ENCODE measurements at regions not wholly inside any gene's neighbourhood (a gene's known extent, or its start where the extent isn't known, plus 50 kb on each side); places are given as distances from the start of the nearest gene placed in this dataset.

DNA sequence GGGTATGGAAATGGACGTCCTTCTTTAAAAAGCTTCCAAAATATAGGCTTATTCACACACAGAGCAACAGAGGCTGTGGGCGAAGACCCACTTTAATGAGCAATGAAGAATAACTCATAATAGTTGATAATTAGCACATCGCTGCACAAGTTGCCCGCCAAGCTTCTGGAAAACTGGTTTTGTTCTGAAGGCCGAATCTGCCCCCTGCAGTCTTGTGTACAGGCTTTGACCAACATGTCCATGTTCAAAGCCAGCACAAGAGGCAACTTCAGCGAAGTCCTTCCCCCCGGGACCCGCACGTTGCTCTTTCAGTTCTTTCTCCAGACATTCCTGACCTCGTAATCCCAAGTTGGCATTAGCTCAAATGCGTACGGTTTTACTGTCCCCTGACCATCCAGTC, 73.3 kb downstream of the IRX5 start:
- TF ChIP-seq, protein P1, sequence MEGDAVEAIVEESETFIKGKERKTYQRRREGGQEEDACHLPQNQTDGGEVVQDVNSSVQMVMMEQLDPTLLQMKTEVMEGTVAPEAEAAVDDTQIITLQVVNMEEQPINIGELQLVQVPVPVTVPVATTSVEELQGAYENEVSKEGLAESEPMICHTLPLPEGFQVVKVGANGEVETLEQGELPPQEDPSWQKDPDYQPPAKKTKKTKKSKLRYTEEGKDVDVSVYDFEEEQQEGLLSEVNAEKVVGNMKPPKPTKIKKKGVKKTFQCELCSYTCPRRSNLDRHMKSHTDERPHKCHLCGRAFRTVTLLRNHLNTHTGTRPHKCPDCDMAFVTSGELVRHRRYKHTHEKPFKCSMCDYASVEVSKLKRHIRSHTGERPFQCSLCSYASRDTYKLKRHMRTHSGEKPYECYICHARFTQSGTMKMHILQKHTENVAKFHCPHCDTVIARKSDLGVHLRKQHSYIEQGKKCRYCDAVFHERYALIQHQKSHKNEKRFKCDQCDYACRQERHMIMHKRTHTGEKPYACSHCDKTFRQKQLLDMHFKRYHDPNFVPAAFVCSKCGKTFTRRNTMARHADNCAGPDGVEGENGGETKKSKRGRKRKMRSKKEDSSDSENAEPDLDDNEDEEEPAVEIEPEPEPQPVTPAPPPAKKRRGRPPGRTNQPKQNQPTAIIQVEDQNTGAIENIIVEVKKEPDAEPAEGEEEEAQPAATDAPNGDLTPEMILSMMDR (IDR thresholded peaks at IDR 0.05; ENCODE audit: control extremely low read depth, extremely low read depth, low read depth, missing control alignments): no peak
- no peak for DNase-seq (ENCODE audit: extremely low spot score)
- CTCF ChIA-PET: no interaction called here
- POLR2A ChIA-PET: no interaction called here

DNA sequence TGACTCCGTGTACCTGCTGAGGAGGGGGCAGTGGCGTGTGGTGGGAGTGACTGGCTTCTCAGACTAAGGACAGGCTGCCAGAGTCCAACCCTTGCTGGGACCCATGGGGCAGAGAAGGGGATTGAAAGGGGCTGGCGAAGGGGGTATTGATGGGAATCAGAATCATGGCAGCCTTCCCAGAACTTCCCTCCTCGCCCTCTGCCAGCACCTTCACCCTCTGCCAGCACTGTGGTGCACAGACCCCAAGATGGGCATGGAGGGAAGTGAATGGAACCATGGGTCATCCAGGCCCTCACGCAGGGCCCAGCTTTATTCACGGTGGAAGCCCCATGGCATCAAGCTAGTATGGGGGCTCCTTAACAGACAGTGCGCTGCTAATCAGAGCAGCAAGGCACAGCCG, 76.8 kb downstream of the IRX5 start:
- TF ChIP-seq, protein P1 (IDR thresholded peaks at IDR 0.05; ENCODE audit: control extremely low read depth, extremely low read depth, low read depth, missing control alignments): no peak
- POLR2A ChIA-PET: no interaction called here
- DNase-seq (ENCODE audit: extremely low spot score): no peak
- CTCF ChIA-PET: no interaction called here

DNA sequence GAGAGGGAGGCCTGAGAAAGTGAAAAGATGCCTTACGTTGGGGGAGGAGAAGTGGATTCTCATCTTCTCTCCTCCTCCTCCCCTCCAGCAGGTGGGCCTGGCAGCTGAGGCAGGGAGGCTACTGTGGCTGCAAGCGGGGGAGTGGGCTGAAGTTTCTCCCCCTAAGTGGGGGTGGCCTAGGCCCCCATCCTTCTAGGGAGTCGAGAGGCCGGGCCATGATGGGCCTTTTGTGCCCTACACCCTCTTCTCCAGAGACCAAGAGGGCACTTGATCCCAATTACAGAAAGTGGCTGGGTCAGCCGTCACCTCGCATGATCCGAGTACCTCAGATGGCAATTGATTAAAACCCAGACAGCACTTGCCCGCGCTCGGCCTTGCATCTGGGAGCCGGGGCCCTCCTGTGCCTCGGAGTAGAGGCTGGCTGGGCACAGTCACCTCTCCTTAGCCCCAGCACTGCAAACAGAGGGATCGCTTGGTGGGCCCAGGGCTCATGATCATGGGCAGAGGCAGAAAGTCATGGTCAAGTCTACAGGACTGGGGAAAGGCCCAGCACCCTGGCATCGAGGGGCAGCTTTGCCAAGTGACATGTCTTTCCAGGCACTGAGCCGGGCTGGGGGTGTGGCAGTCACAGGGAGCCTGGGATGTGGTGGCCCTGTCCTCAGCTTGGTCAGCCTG, 78.3 kb downstream of the IRX5 start:
- no peak for DNase-seq (ENCODE audit: extremely low spot score)
- CTCF ChIA-PET: interaction anchor here (1.2 kb wide), 1 partner anchor 34 kb away, joined by 3 read pairs; no protein-coding TSS in a partner anchor
- TF ChIP-seq, protein P1 (IDR thresholded peaks at IDR 0.05; ENCODE audit: control extremely low read depth, extremely low read depth, low read depth, missing control alignments): no peak
- POLR2A ChIA-PET: no interaction called here

DNA sequence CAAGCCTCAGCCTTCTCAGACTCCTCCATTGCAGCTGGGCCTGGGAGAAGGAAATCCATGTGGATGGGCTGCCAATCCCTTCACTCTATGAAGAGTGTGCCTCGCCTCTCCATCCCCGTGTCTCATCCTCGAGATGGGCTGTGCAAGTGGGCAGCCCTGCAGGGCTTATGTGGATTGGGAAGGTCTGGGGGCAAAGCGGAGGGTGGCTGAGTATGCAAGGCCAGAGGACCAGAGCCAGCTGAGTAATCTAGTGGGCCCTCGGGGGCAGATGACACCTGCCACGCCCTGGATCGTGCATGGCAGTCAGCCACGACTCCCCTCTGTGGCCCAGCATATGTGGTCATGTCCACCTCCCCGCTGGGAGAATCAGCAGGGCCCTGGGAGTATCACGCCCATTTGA, 78.9 kb downstream of the IRX5 start:
- ChIA-PET POLR2A (no interaction called here), CTCF (interaction anchor here (1.0 to 1.2 kb wide), 2 partner anchors 33 to 248 kb away, joined by 3 read pairs; no protein-coding TSS in a partner anchor)

DNA sequence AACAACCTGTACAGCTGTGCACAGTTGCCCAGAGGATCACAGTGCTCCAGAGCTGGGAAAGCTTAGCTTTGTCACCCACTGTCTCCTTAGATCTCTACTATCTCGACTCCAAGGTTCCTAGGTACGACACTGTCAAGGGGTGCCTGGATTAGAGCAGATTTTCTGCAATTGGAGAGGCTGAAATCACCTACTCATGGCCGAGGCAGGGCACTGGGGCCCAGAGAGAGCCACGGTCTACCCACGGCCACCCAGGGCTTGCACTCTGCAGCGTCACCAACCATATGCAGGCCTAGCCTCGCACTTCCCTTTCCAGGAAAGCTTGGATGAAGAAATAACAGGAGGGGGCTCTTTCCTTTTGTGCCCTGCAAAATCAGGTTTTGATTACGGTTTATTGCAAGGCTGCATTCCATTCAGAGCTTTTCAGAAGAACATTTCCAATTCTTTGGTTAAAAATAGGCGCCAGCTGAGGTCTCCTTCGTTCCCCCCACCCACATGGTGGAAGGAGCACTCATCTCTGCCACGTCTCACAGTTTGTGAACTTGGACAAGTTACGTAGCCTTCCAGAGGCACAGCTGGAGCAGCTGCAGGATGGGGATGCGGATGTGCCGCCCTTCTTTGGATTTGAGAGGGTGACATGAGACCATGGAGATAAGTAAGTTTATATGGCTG, 80.0 kb downstream of the IRX5 start:
- DNase-seq (ENCODE audit: extremely low spot score): no peak
- ChIA-PET CTCF (interaction anchor here (1.0 to 1.2 kb wide), 2 partner anchors 32 to 247 kb away, joined by 3 read pairs; no protein-coding TSS in a partner anchor), POLR2A (no interaction called here)

More for the DNA sequence above, 78.9 kb downstream of the IRX5 start:
- TF ChIP-seq, protein P1 (IDR thresholded peaks at IDR 0.05; ENCODE audit: control extremely low read depth, extremely low read depth, low read depth, missing control alignments): no peak
- no peak for DNase-seq (ENCODE audit: extremely low spot score)

DNA sequence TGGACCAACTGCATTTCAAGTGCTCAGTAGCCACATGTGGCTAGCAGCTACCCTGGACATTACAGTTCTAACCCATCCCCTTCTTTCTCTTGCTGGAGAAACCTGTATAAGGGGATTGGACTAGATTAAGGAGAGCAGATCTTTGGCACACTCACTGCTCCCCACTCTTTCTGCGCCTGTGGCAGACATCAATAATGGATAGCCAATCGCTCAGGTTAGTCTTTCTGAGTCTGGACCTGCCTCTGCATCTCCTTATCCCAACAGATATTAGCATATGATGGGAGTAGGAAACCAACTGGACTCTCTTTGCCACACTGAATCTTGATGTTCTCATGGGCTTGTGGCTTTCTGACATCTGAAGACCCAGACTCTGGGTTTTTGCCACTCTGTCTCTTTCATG, 81.7 kb downstream of the IRX5 start:
- TF ChIP-seq, protein P1 (IDR thresholded peaks at IDR 0.05; ENCODE audit: control extremely low read depth, extremely low read depth, low read depth, missing control alignments): no peak
- ChIA-PET POLR2A (no interaction called here), CTCF (no interaction called here)
- DNase-seq (ENCODE audit: extremely low spot score): no peak

More for the DNA sequence above, 80.0 kb downstream of the IRX5 start:
- TF ChIP-seq, protein P1 (IDR thresholded peaks at IDR 0.05; ENCODE audit: control extremely low read depth, extremely low read depth, low read depth, missing control alignments): no peak
